ENCODE measurements at regions not wholly inside any gene's neighbourhood (a gene's known extent, or its start where the extent isn't known, plus 50 kb on each side); places are given as distances from the start of the nearest gene placed in this dataset.
"Not testable (repeated sequence)": the region's sequence is repeated elsewhere in the genome, so short reads cannot be mapped to it uniquely, and the experiment has no call there.

- no peaks in the 10 kb centered on the region for H3K27me3 ChIP-seq
- no peaks in the 10 kb centered on the region for H3K9me3 ChIP-seq
- intact Hi-C loops (cut with DNase I; ENCODE audit: low total_unique reads), result no loop called here
- no peak overlapping the region for H3K27ac ChIP-seq
- DNase-seq (no peak), ATAC-seq (no peak)
- no peaks in the 10 kb centered on the region for H3K4me1 ChIP-seq
- H3K36me3 ChIP-seq, result no peaks in the 10 kb centered on the region
- in situ Hi-C loops (cut with MboI; ENCODE audit: low sequenced_read_pairs in 4 of 4), result no loop called here
- TF ChIP-seq POLR2A (IDR thresholded peaks at IDR 0.05) (no peak), CTCF (IDR thresholded peaks at IDR 0.05 in 4 of 5, conservative IDR thresholded peaks at IDR 0.05 in 1 of 5) (no peak)
- no peak overlapping the region for H3K4me3 ChIP-seq
Measured at GRCh38 chr12:30567082-30567481, 128.6 kb downstream of the IPO8 start.

GRCh38 chr12:30564394-30564793 is 131.3 kb downstream of the IPO8 start:
- no peaks in the 10 kb centered on the region for H3K9me3 ChIP-seq
- no peaks in the 10 kb centered on the region for H3K4me1 ChIP-seq
- ATAC-seq (no peak), DNase-seq (no peak)
- in situ Hi-C loops (cut with MboI; ENCODE audit: low sequenced_read_pairs in 4 of 4) (no loop called here), intact Hi-C loops (cut with DNase I; ENCODE audit: low total_unique reads) (no loop called here)
- no peaks in the 10 kb centered on the region for H3K27me3 ChIP-seq
- no peak for TF ChIP-seq CTCF (IDR thresholded peaks at IDR 0.05 in 4 of 5, conservative IDR thresholded peaks at IDR 0.05 in 1 of 5)
- no peak for TF ChIP-seq POLR2A (IDR thresholded peaks at IDR 0.05)
- no peak overlapping the region for H3K4me3 ChIP-seq
- H3K36me3 ChIP-seq, result no peaks in the 10 kb centered on the region
- H3K27ac ChIP-seq, result no peak overlapping the region

GRCh38 chr12:30548203-30548602 is 147.5 kb downstream of the IPO8 start:
- no peak for ATAC-seq
- Histone ChIP-seq H3K4me3 (no peak overlapping the region), H3K36me3 (no peaks in the 10 kb centered on the region), H3K4me1 (no peaks in the 10 kb centered on the region), H3K27ac (no peak overlapping the region), H3K27me3 (no peaks in the 10 kb centered on the region), H3K9me3 (no peaks in the 10 kb centered on the region)
- DNase-seq, result no peak
- intact Hi-C loops (cut with DNase I; ENCODE audit: low total_unique reads), result no loop called here
- TF ChIP-seq CTCF (IDR thresholded peaks at IDR 0.05 in 4 of 5, conservative IDR thresholded peaks at IDR 0.05 in 1 of 5) (no peak), POLR2A (IDR thresholded peaks at IDR 0.05) (no peak)
- in situ Hi-C loops (cut with MboI; ENCODE audit: low sequenced_read_pairs in 4 of 4), result no loop called here

- no peak for TF ChIP-seq CTCF (IDR thresholded peaks at IDR 0.05 in 4 of 5, conservative IDR thresholded peaks at IDR 0.05 in 1 of 5)
- DNase-seq, result no peak
- no peak for ATAC-seq
- intact Hi-C loops (cut with DNase I; ENCODE audit: low total_unique reads) (no loop called here), in situ Hi-C loops (cut with MboI; ENCODE audit: low sequenced_read_pairs in 4 of 4) (no loop called here)
- Histone ChIP-seq H3K4me1 (no peaks in the 10 kb centered on the region), H3K9me3 (no peaks in the 10 kb centered on the region), H3K4me3 (no peak overlapping the region), H3K27me3 (no peaks in the 10 kb centered on the region), H3K36me3 (no peaks in the 10 kb centered on the region), H3K27ac (no peak overlapping the region)
Measured at GRCh38 chr12:30546121-30546520, 149.5 kb downstream of the IPO8 start.

GRCh38 chr12:30544704-30545103 is 151.0 kb downstream of the IPO8 start:
- DNase-seq; H3K9me3 ChIP-seq; H3K4me1 ChIP-seq; H3K27me3 ChIP-seq; ATAC-seq; H3K4me3 ChIP-seq; in situ Hi-C loops (cut with MboI; ENCODE audit: low sequenced_read_pairs in 4 of 4); H3K27ac ChIP-seq; H3K36me3 ChIP-seq; intact Hi-C loops (cut with DNase I; ENCODE audit: low total_unique reads): not testable (repeated sequence)
